DND-41 (cell line): ENCODE measurements at regions not wholly inside any gene's neighbourhood (a gene's known extent, or its start where the extent isn't known, plus 50 kb on each side); places are given as distances from the start of the nearest gene placed in this dataset.

Experiments
- CTCF ChIP-seq: IDR thresholded peaks from 2 replicates; pipeline ENCODE4 v1.5.1; 2012; ENCODE audit warnings: borderline replicate concordance, low read length, moderate library complexity, mild to moderate bottlenecking; ENCODE audit not compliant: poor library complexity, severe bottlenecking; ENCODE audit errors: extremely low read depth
- EZH2 ChIP-seq: IDR thresholded peaks from 3 replicates; pipeline ENCODE4 v1.6.1; 2012; ENCODE audit warnings: borderline replicate concordance, low read depth, mild to moderate bottlenecking, moderate library complexity, low read length, inconsistent platforms; ENCODE audit not compliant: severe bottlenecking

DNA sequence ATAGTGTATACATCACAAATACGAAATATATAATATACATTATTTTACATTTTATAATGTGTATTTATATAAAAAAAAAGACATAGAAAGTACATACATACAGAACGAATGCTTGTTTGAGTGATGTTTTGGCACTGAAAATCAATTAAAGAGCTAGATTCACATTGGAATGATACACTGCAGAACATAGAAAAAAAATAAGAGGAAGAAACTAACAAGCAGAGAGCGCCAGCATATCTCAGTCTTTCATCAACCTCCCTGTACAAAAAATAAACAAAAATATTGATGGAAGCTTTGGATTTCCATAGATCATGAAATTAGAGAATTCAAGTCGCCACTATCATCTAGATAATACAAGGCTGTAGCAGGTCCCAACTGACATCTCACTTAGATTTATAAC, 420.6 kb downstream of the CENPC start:
- TF ChIP-seq CTCF: no peak
- TF ChIP-seq EZH2: no peak
